Smooth muscle cell (in vitro differentiated cells): ENCODE measurements at regions not wholly inside any gene's neighbourhood (a gene's known extent, or its start where the extent isn't known, plus 50 kb on each side); places are given as distances from the start of the nearest gene placed in this dataset.

Experiments used
- DNase-seq: peaks from one replicate; lab custom pipeline; 2025; ENCODE audit not compliant: unreplicated experiment; lab: John Stamatoyannopoulos, UW
- H2AFZ ChIP-seq: fragments of 200-600 bp; sonication (generic); 2 replicates; pipeline ENCODE4 v1.6.0; 2016; ENCODE audit warnings: antibody characterized with exemption, low read depth, mild to moderate bottlenecking
- H3F3A ChIP-seq: fragments of 200-600 bp; sonication (generic); 2 replicates; pipeline ENCODE4 v1.6.0; 2017; ENCODE audit warnings: antibody characterized with exemption, low read depth
- H3K27ac ChIP-seq: fragments of 200-600 bp; sonication (generic); 2 replicates; pipeline ENCODE4 v1.5.1; 2016; ENCODE audit warnings: low read depth, mild to moderate bottlenecking
- H3K27me3 ChIP-seq: fragments of 200-600 bp; sonication (generic); 2 replicates; pipeline ENCODE4 v1.6.1; 2016; ENCODE audit warnings: low read depth, mild to moderate bottlenecking
- H3K36me3 ChIP-seq: fragments of 200-600 bp; sonication (generic); 2 replicates; pipeline ENCODE4 v1.5.1; 2016; ENCODE audit warnings: low read depth
- H3K4me1 ChIP-seq: fragments of 200-600 bp; sonication (generic); 2 replicates; pipeline ENCODE4 v1.5.1; 2016; ENCODE audit warnings: low read depth
- H3K4me2 ChIP-seq: fragments of 200-600 bp; sonication (generic); 2 replicates; pipeline ENCODE4 v1.6.0; 2016; ENCODE audit warnings: mild to moderate bottlenecking
- H3K4me3 ChIP-seq: fragments of 200-600 bp; sonication (generic); 2 replicates; pipeline ENCODE4 v1.5.1; 2016; ENCODE audit warnings: mild to moderate bottlenecking
- H3K79me2 ChIP-seq: fragments of 200-600 bp; sonication (generic); 2 replicates; pipeline ENCODE4 v1.6.0; 2016; ENCODE audit warnings: low read depth, mild to moderate bottlenecking
- H3K9ac ChIP-seq: fragments of 200-600 bp; sonication (generic); 2 replicates; pipeline ENCODE4 v1.6.0; 2016; ENCODE audit warnings: low read depth
- H3K9me3 ChIP-seq: fragments of 200-600 bp; sonication (generic); replicated peaks from 2 replicates; pipeline ENCODE4 v1.5.1; 2016; ENCODE audit warnings: low read depth
- H4K20me1 ChIP-seq: fragments of 200-600 bp; sonication (generic); 2 replicates; pipeline ENCODE4 v1.6.0; 2016; ENCODE audit warnings: low read depth
- WGBS: methylation state at CpG from one replicate; pipeline ENCODE4 v1.1.7; 2016; ENCODE audit warnings: low lambda C conversion rate; 5-methylcytosine and 5-hydroxymethylcytosine counted together
- TF ChIP-seq, protein P1 (sequence below): fragments of 200-600 bp; sonication (generic); IDR thresholded peaks from 2 replicates; pipeline ENCODE4 v1.5.1; 2017; ENCODE audit warnings: borderline replicate concordance, mild to moderate bottlenecking, antibody characterized with exemption; ENCODE audit not compliant: insufficient read depth, poor library complexity, severe bottlenecking

GRCh38 chr6:90365565-90366219, 69.0 kb upstream of the BACH2 start:
- Histone ChIP-seq H3K4me1 (peaks cover 15% of the 10 kb centered on the region), H3K36me3 (no peaks in the 10 kb centered on the region), H3K27me3 (no peaks in the 10 kb centered on the region), H4K20me1 (no peaks in the 10 kb centered on the region), H3K4me3 (no peak overlapping the region), H3K9ac (no peak overlapping the region), H3K27ac (no peak overlapping the region), H3K4me2 (no peak overlapping the region), H3K9me3 (no peaks in the 10 kb centered on the region), H3K79me2 (no peaks in the 10 kb centered on the region), H2AFZ (no peak overlapping the region), H3F3A (peaks cover 14% of the 10 kb centered on the region)
- 42% methylated on average over 7 of the region's 7 CpGs for WGBS
- no peak for DNase-seq
- TF ChIP-seq, protein P1, sequence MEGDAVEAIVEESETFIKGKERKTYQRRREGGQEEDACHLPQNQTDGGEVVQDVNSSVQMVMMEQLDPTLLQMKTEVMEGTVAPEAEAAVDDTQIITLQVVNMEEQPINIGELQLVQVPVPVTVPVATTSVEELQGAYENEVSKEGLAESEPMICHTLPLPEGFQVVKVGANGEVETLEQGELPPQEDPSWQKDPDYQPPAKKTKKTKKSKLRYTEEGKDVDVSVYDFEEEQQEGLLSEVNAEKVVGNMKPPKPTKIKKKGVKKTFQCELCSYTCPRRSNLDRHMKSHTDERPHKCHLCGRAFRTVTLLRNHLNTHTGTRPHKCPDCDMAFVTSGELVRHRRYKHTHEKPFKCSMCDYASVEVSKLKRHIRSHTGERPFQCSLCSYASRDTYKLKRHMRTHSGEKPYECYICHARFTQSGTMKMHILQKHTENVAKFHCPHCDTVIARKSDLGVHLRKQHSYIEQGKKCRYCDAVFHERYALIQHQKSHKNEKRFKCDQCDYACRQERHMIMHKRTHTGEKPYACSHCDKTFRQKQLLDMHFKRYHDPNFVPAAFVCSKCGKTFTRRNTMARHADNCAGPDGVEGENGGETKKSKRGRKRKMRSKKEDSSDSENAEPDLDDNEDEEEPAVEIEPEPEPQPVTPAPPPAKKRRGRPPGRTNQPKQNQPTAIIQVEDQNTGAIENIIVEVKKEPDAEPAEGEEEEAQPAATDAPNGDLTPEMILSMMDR, result no peak

DNA sequence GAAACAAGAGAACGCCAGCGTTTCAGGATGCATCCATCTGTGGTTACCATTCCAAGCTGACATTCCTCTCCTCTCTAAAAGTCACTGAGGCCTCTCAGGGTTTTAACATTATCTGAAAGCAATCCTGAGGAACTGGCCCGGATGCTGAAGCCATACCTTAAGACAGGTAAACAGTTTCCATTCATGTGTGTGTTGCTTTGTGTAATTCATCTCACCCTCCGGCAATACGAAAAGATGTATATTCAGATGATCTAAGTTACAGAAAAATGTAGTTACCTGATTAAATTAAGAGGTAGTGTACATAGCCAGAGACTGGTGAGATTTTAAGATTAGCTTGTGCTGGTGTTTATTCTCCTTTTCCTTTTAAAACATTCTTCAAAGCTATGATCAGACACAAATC, 68.4 kb upstream of the BACH2 start:
- WGBS, result 69% methylated on average over 5 of the region's 5 CpGs
- no peak for DNase-seq

GRCh38 chr6:90364286-90364685, 67.6 kb upstream of the BACH2 start:
- no peak overlapping the region for H2AFZ ChIP-seq
- DNase-seq, result no peak
- H3K4me1 ChIP-seq, result peaks cover 15% of the 10 kb centered on the region
- H3K27me3 ChIP-seq, result no peaks in the 10 kb centered on the region
- WGBS, result 76% methylated on average over 5 of the region's 5 CpGs
- H3K4me3 ChIP-seq, result no peak overlapping the region
- no peaks in the 10 kb centered on the region for H3K36me3 ChIP-seq
- H3K27ac ChIP-seq, result no peak overlapping the region
- H3K4me2 ChIP-seq, result no peak overlapping the region
- H3K9ac ChIP-seq, result no peak overlapping the region
- H3F3A ChIP-seq, result peaks cover 6% of the 10 kb centered on the region
- no peaks in the 10 kb centered on the region for H3K9me3 ChIP-seq
- no peaks in the 10 kb centered on the region for H3K79me2 ChIP-seq
- H4K20me1 ChIP-seq, result no peaks in the 10 kb centered on the region
- TF ChIP-seq, protein P1, result no peak

More for the DNA sequence above, 68.4 kb upstream of the BACH2 start:
- Histone ChIP-seq H2AFZ (no peak overlapping the region), H3K79me2 (no peaks in the 10 kb centered on the region), H3K36me3 (no peaks in the 10 kb centered on the region), H3K27me3 (no peaks in the 10 kb centered on the region), H3K9me3 (no peaks in the 10 kb centered on the region), H3K4me1 (peaks cover 15% of the 10 kb centered on the region), H3K4me2 (no peak overlapping the region), H4K20me1 (no peaks in the 10 kb centered on the region), H3F3A (peaks cover 12% of the 10 kb centered on the region), H3K4me3 (no peak overlapping the region), H3K9ac (no peak overlapping the region), H3K27ac (no peak overlapping the region)
- TF ChIP-seq, protein P1, result no peak

GRCh38 chr6:90362318-90362717, 65.7 kb upstream of the BACH2 start:
- no peaks in the 10 kb centered on the region for H3K9me3 ChIP-seq
- H3K79me2 ChIP-seq, result no peaks in the 10 kb centered on the region
- TF ChIP-seq, protein P1, result no peak
- H3K4me1 ChIP-seq, result peaks cover 15% of the 10 kb centered on the region
- H3F3A ChIP-seq, result peaks cover 6% of the 10 kb centered on the region
- peak overlapping the region; percentile 66 for H3K4me2 ChIP-seq
- WGBS, result 14% methylated on average over 3 of the region's 3 CpGs
- H2AFZ ChIP-seq, result peak overlapping the region; percentile 64
- peak overlapping the region; percentile 44 for H3K27ac ChIP-seq
- no peak for DNase-seq
- no peaks in the 10 kb centered on the region for H4K20me1 ChIP-seq
- H3K4me3 ChIP-seq, result no peak overlapping the region
- no peak overlapping the region for H3K9ac ChIP-seq
- H3K36me3 ChIP-seq, result no peaks in the 10 kb centered on the region
- H3K27me3 ChIP-seq, result no peaks in the 10 kb centered on the region
